PC-9 (cell line): ENCODE measurements at regions not wholly inside any gene's neighbourhood (a gene's known extent, or its start where the extent isn't known, plus 50 kb on each side); places are given as distances from the start of the nearest gene placed in this dataset.

Experiments
- EZH2 ChIP-seq: fragments of 200-600 bp; sonication (generic); IDR thresholded peaks from 2 replicates; pipeline ENCODE4 v1.8.0; 2017; ENCODE audit warnings: antibody characterized with exemption, low read depth
- TF ChIP-seq, protein P1 (sequence below): fragments of 200-600 bp; sonication (generic); conservative IDR thresholded peaks from 2 replicates; pipeline ENCODE4 v1.6.1; 2017; ENCODE audit warnings: mixed run types, antibody characterized with exemption, mild to moderate bottlenecking, moderate library complexity

DNA sequence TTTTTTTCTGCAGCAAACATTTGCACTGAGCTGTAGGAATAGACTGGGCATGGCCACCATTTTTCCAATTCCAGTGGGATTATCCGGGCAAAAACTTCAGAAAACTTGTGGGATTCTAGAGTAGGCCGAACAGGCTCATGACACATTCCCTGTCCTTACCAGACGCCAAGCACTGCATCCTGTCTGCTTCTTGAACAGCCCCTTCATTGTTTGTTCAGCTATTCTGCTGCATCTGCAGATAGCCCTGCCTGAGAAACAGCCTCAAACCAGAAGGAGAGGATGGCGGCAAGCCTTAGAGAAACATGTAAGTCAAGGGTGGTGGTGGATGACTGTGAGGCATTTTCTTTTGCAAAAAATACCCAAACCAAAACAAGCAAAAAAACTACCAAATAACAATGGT is 111.8 kb upstream of the NTRK2 start:
- TF ChIP-seq, protein P1, sequence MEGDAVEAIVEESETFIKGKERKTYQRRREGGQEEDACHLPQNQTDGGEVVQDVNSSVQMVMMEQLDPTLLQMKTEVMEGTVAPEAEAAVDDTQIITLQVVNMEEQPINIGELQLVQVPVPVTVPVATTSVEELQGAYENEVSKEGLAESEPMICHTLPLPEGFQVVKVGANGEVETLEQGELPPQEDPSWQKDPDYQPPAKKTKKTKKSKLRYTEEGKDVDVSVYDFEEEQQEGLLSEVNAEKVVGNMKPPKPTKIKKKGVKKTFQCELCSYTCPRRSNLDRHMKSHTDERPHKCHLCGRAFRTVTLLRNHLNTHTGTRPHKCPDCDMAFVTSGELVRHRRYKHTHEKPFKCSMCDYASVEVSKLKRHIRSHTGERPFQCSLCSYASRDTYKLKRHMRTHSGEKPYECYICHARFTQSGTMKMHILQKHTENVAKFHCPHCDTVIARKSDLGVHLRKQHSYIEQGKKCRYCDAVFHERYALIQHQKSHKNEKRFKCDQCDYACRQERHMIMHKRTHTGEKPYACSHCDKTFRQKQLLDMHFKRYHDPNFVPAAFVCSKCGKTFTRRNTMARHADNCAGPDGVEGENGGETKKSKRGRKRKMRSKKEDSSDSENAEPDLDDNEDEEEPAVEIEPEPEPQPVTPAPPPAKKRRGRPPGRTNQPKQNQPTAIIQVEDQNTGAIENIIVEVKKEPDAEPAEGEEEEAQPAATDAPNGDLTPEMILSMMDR, result no peak
- no peak for TF ChIP-seq EZH2
